NCI-H2107 (cell line): ENCODE measurements at regions not wholly inside any gene's neighbourhood (a gene's known extent, or its start where the extent isn't known, plus 50 kb on each side); places are given as distances from the start of the nearest gene placed in this dataset.
"Not testable (repeated sequence)": the region's sequence is repeated elsewhere in the genome, so short reads cannot be mapped to it uniquely, and the experiment has no call there.

Experiments
- DNase-seq: peaks from one replicate; lab custom pipeline; 2025; lab: John Stamatoyannopoulos, UW

DNA sequence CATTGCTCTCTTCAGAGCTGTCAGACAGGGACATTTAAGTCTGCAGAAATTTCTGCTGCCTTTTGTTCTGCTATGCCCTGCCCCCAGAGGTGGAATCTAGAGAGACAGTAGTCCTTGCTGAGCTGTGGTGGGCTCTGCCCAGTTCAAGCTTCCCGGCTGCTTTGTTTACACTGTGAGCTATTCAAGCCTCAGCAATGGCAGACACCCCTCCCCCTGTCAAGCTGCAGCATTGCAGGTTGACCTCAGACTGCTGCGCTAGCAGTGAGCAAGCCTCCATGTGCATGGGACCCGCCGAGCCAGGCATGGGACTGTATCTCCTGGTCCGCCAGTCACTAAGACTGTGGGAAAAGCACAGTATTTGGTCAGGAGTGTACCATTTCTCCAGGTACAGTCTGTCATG, 53.6 kb upstream of the MAPK10 start:
- DNase-seq: not testable (repeated sequence)

DNA sequence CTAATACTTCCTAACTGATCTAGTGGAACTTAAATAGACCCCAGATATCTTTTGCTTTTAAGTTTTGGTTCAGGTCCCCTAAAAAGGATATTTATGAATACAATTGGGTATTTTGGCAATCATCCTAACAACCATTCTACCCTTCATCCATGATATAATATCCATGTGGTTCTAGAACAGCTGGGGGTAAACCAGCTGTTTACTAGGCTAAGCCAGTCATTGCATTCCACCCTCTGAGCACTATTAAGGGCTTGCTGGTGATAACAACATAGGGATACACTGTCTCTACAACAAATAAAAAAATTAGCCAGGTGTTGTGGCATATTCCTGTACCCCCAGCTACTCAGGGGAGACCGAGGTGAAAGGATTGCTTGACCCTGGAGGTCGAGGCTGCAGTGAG, 54.8 kb upstream of the MAPK10 start:
- no peak for DNase-seq

DNA sequence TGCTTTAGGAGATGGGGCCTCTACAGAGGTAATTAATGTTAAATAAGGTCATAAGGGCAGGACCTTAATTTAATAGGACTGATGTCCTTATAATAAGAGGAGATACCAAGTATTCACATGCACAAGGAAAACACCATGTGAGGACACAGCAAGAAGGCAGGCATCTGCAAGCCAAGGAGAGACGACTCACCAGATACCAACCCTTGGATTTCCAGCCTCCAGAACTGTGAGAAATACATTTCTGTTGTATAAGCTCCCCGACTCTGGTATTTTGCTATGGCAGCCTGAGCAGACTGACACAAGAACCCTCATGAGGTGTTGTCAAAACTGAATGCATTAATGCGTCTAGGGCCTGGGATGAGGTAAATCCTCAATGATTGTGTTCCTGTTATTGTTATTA, 56.2 kb upstream of the MAPK10 start:
- no peak for DNase-seq

DNA sequence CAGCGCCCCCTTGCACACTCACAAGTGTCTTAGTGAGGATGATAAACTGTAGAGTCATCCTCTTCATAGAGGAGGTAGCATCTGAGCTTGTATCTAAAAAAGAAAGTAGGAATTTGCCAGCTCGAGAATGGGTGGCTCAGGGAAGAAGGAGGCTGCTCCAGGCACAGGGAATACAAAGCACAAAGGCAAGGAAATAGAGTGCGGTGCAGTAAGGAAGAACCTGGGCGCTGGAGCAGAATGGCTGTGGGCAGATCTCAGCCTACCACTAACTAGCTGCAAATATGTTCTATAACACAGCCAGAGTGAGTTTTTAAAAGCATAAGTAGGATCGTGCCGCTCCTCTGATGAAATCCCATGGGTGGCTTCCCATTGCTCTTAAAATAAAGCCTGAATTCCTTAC, 61.6 kb upstream of the MAPK10 start:
- no peak for DNase-seq

DNA sequence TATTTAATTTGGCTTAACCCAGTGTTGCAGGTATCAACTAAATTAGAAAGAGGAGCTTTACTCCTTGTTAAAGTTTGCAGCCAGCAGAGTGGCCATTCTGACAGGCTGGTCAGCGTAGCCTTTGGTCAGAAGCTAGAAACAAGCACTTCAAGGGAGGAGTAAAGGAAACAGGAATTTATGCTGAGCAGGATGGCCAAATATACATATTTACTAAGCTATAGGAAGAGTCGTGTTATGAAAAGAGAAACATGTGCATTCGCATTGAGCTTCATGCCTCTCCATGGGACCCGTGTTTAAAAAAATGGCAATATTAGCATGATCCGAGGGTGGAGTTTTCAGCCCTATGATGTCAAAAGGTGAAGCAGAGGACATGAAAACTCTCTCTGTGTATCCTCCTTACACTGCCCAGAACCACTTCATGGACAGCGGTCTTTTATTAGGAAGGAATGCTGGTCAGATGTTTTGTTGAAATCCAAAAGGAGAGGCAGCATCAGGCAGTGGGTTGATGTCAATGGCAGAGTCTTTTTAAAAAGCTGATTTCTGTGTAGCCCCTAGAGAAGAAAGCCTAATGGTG, 71.8 kb upstream of the MAPK10 start:
- no peak for DNase-seq

DNA sequence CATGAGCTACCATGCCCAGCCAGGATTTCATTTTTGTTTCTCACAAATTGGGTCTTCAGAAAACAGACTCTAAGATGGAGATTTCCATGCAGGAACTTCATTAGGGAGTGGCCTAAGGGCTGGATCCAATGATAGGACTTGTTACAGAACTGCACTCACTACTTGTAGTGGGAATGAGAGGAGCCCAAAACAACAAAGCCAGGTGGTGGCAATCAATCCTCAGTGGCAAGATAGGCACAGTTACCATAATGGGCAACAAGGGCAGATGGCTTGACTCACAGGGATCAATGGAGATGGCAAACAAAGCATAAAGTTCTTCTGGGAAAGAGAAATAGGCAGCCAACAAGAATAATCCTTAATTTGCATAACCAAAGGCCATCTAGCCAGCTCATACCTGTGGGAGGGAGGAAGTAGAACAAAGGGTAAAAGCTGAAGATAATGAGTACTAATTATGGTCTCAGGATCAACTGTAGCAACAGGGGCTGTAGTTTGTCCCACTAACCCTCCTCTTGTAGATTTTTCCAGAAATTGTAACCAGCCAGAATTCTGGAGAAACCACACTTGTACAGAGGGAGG, 72.8 kb upstream of the MAPK10 start:
- no peak for DNase-seq

DNA sequence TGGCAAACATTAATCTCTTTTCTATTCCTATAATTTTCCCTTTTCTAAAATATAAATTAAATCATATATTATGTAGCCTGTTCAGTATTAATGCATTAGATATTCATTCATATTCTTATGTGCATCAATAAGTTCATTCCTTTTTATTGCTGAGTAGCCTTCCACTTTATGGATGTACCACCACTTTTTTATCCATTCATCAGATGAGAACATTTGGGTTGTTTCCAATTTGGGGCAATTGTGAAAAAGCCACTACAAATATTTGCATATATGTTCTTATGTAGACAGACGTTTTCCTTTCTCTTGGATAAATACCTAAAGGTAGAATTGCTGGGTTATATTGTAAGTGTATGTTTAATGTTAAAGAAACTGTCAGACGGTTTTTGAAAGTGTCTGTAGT, 79.4 kb upstream of the MAPK10 start:
- DNase-seq: no peak

DNA sequence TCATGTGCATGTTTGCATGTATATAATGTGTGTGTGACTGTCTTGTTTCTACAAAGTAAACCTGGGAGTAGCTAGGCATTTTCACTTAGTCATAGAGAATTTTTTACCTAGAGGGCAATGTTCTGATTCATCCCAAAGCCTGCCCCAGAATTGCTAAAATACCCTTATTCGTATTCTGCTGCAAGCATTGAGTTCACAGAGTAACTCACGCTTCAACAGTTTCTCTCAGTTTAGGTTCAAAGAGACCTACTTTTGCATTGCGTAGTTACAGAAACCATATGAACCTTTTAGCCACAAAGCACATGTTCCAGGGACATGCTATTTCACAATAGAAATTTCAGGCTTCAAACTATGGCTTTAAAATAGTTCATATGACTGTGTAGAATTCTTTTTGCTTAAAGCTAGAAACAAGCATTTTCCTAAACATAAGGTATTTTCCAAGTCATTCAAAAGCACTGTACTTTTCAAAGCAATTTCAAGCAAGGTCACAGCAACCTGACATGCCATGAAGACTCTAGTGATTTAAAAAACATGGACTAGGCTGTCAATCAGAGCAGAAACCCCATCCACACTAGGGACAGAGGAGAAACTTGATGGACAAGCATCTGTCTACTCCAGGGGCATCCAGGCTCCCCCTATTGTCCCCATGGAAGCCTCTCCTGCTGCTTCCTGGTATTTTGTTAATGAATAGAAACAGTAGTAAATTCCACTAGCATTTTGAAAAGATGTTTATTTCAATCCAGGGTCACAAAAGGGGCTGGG, 81.5 kb upstream of the MAPK10 start:
- DNase-seq: no peak

DNA sequence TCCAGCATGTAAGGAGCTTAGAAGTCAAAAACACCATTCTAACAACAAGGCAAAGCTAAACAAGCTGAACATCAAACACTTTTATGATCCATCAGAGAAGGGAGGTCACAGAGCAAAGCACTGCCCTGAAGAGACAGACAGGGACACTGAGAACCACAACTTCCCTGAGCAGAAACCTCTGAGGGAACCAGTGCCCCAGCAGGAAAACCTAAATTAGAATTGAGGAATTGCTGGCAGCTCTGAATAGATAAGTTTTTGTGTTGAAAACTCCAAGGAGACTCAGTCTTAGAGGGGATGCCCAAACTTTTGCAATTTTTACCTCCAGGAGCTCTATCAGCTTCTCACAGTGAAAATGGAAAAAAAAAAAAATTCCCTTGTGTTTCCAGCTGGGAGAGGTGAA, 83.0 kb upstream of the MAPK10 start:
- DNase-seq: no peak

DNA sequence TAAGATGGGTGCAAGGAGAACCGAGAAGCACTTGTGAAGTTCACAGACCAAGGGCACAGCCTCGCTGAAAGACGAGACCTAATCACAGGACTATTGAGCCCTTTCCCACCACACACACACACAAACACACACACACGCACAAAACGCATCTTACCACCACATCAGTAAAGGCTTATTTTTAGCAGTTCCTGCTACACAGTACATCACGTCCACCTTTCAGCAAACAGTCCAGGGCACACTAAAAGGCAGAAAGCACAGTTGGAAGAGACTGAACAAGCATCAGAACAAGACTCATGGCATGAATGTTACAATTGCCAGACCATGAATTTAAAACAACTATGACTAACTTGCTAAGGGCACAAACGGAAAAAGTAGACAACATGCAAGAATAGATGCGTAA, 83.6 kb upstream of the MAPK10 start:
- no peak for DNase-seq

DNA sequence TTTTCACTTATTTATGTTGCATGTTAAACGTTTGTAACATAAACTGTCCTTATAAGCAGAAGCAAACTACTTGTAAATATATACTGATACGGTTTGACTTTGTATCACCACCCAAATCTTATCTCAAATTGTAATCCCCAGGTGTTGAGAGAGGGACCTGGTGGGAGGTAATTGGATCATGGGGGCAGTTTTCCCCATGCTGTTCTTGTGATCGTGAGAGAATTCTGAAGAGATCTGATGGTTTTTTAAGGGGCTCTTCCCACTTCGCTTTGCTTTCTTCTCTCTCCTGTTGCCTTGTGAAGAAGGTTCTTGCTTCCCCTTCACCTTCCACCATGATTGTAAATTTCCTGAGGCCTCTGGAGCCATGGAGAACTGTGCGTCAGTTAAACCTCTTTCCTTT, 87.1 kb upstream of the MAPK10 start:
- no peak for DNase-seq

DNA sequence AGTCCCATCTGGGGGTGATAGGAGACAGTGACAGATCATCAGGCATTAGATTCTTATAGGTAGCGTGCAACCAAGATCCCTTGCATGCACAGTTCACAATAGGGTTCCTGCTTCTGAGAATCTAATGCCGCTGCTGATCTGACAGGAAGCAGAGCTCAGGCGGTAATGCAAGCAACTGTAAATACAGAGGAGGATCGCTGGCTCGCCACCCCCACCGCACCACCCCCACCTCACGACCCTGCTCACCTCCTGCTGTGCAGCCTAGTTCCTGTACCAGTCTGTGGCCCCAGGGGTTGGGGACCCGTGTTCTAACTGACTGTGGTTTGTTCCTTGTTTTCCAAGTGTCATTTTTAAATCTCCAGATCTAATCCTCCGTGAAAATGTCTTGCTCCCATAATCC, 89.0 kb upstream of the MAPK10 start:
- DNase-seq: no peak

DNA sequence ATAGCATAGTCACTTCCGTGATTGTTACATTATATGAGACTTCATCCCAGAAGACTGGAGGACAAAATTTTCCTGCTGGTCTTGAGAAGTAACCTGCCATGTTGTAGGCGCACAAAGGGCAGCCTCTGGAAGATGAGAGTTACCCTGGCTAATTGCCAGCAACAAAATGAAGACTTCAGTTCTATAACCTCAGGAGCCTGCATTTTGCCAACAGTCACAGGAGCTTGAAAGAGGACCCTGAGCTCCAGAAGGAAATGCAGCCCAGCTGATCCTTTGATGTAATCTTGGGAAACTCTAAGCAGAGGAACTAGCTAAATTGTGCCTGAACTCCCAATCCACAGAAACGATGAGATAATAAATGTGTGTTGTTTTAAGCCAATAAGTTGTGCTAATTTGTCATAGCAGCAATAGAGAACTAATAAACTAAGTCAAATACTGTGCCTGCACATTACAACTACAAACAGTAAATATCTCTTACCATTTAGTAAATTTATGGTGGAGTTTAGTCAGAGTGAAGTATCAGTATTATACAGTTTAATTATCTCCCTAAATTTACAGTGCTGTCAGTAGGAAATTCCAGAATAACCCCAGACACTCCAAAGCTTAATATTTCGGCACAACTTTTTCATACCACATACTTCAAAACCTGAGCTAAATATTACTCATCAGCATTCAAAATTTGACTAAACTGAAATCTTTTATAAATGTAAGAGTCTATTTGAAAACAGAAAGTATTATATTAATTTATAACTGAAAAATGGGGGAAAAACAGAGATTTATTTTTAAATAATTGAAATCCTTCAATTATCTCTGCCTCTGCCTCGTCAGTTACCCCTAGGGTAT, 90.1 kb upstream of the MAPK10 start:
- DNase-seq: no peak

DNA sequence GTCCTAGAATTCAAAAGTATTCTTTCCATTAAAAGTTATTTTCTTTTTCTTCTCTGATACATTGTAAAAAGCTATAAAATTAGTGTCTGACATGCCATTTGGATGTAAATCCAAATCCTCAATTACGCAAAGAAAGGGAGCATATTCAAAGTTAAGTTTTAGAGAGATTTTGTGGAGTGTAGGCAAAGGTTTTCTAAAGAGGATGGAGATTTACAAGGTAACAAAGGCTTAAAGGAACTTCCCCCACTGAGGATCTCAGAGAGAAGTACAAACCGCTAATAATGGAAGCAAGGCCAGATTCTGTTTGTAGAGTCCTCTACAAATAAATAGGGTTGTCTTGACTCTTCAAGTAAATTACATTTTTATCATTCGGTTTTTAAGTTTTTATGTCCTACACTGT, 91.0 kb upstream of the MAPK10 start:
- no peak for DNase-seq

DNA sequence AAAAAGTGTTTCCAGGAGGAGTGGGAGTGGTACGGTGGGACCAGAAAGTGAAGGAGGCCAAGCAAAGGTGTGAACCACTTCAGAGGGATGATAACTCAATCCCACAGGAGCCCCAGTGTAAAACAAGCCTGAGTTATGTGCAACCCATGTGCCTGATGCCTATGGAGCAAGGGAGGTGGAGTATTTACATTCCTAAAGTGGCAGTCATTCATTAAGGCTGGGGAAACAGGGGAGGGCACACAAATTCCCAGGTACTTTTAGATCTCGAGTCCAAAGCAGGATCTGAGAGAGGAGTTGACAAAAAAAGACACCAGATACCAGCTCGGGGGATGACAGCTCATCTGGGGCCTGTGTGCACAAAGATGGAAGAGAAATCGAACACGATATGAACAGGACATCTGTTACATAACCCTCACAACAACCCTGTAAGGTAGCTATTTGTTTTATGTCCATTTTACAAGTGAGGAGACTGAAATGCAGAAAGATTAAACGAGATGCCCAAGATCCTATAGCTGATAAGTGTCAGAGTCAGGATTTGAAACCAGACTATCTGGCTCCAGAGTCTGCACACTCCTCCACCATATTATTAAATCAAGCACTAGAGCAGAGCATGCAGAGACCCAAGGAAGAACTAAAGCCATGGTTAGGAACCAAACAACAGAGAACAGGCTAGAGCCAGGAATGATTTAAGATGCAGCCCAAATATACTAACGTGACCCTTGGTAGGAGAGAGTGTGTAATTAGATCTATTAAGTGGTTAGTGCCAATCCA, 91.9 kb upstream of the MAPK10 start:
- DNase-seq: no peak

DNA sequence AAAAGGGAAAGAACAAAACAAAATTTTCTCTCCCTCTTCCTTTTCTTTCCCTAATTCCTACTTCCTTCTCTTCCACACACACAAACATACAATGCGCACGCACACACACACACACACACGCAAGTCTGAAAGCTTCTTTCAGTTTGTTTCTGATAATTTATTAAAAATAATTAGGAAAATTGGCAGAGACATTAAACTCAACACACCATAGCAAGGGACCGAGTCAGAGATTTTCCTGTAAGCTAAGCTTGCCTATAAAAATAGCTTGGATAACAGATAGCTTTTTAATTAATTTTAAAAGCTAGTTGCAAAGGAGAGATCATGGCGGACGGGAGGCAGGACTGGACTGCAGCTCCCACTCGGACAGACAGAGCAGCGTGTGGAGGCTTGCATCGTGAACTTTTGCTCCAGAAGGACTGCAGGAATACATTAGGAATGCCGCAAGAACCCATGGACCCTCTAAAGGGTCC, 92.6 kb upstream of the MAPK10 start:
- no peak for DNase-seq

DNA sequence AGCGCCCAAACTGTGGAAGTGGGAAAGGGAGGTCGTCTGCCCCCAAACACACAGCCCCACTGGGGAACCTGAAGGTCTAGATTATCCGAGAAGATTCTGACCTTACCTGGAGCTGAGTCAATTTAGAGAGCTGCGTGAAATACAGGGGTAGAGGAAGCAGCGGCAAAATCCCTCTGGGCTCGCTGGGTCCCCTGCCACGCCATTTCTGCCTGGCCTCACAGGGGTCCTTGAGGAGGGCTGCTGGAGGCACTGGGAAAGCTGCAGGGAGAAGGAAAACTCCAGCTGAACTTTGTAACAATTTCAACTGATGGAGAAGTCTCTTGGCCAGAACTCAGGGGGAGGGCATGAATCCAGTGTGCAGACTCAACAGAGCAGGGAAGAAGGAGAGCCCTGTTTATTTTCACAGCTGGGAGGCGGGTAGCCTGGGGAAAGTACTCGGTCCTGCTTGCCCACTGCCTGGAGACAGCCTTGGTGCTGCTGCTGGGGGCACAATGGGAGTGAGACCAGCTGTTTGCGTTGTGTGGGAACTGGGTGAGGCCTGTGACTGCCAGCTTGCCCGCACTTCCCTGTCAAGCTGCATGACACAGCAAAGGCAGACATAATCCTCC, 93.2 kb upstream of the MAPK10 start:
- DNase-seq: no peak

DNA sequence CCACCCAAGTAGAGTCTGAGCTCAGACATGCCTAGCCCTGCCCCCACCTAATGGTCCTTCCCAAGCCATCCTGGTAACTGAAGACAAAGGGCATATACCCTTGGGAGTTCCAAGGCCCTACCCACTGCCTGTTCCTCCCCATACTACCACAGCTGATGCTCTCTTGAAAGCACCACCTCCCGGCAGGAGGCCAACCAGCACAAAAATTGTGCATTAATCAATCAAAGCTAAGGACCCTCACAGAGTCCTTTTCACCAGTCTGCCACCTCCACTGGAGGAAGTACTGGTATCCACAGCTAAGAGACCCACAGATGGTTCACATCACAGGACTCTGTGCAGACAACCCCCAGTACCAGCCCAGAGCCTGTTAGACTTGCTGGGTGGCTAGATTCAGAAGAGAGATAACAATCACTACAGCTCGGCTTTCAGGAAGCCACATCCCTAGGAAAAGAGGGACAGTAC, 93.8 kb upstream of the MAPK10 start:
- not testable (repeated sequence) for DNase-seq

DNA sequence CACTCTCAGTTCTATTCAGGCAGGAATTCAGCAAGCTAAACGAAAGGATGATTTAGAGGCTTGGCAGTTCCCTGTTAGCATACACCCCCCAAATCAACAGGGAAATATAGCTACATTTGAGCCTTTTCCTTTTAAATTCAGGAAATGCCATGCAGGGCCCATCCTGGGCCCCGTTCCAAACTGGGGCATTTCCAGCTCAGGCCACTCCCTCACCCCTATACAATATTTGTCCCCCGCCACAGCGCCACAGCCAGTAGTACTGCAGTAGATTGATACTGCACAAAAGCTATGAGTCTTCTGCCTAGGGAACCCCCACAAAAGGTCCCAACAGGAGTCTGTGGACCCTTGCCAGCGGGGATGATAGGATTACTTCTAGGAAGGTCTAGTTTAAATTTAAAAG, 102.0 kb upstream of the MAPK10 start:
- DNase-seq: no peak

DNA sequence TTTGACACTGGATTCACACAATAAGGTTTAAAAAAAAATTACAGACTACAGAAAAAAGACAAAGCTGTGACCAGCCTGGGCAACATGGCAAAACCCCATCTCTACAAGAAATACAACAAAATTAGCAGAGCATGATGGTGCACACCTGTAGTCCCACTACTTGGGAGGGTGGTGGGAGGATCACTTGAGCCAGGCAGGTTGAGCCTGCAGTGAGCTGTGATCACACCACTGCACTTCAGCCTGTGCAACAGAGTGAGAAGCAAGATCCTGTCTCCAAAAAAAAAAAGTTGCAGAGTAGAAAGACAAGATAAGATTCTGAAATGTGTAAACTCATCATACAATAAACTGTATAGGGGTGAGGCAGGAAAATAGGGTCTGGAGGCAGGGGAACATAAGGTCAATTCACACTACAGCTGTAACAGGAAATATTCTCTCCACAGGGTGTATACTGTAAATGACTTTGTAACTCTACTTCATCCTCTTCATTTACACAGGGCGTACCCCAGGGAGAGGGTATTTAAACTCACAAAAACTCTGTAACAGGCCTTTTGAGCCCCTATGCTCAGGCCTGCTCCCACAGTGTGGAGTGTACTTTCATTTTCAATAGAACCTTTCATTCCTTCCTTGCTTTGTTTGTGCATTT, 112.6 kb upstream of the MAPK10 start:
- DNase-seq: no peak

DNA sequence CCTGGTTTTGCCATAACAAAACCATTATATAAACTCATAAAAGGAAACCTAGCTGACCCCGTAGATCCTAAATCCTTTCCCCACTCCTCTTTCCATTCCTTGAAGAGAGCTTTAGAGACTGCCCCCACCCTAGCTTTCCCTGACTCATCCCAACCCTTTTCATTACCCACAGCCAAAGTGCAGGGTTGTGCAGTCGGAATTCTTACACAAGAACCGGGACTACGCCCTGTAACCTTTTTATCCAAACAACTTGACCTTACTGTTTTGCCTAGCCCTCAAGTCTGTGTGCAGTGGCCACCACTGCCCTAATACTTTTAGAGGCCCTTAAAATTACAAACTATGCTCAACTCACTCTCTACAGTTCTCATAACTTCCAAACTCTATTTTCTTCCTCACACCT, 116.0 kb upstream of the PTPN13 start:
- DNase-seq: not testable (repeated sequence)
